ENCODE measurements at regions not wholly inside any gene's neighbourhood (a gene's known extent, or its start where the extent isn't known, plus 50 kb on each side); places are given as distances from the start of the nearest gene placed in this dataset.

GRCh38 chr3:105315815-105316214 lies 50.9 kb upstream of the ALCAM start:
- H3K4me3 ChIP-seq (ENCODE audit: low read length) = no peak overlapping the region
- no peak for DNase-seq (ENCODE audit: low read depth)
- no peak for TF ChIP-seq CTCF (IDR thresholded peaks at IDR 0.05; ENCODE audit: insufficient read depth, low read depth, low read length, missing control alignments)

- DNase-seq (ENCODE audit: low read depth) = no peak
- H3K4me3 ChIP-seq (ENCODE audit: low read length) = no peak overlapping the region
- no peak for TF ChIP-seq CTCF (IDR thresholded peaks at IDR 0.05; ENCODE audit: insufficient read depth, low read depth, low read length, missing control alignments)
These were observed 50.4 kb upstream of the ALCAM start for GRCh38 chr3:105316331-105316730.
